ENCODE measurements at regions not wholly inside any gene's neighbourhood (a gene's known extent, or its start where the extent isn't known, plus 50 kb on each side); places are given as distances from the start of the nearest gene placed in this dataset.

DNA sequence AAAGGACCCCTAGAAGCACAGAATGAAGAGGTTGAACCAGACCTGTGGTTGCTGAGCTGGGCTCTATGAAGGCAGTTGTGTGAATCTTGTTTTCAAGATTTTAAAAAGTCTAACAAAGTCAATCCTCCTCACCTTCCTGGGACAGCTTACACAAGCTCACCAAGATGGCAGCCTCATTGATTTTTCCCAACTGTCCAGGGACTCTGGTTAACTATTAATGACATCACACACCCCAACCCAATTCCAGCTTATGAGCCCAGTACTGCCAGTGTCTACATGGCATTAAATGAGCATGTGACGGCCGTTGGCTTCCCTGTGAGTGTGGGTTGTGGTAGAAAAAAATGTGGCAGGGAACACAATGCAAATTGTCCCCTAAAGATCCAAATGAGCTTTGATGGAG is 137.0 kb downstream of the CHST1 start (continued):
- TF ChIP-seq ETV6 (CRISPR knock-in tag; IDR thresholded peaks at IDR 0.05), result no peak
- TF ChIP-seq TP53 (CRISPR knock-in tag; IDR thresholded peaks at IDR 0.05), result no peak
- TF ChIP-seq ZNF219 (CRISPR knock-in tag; IDR thresholded peaks at IDR 0.05; ENCODE audit: borderline replicate concordance), result no peak
- TF ChIP-seq, protein P1, sequence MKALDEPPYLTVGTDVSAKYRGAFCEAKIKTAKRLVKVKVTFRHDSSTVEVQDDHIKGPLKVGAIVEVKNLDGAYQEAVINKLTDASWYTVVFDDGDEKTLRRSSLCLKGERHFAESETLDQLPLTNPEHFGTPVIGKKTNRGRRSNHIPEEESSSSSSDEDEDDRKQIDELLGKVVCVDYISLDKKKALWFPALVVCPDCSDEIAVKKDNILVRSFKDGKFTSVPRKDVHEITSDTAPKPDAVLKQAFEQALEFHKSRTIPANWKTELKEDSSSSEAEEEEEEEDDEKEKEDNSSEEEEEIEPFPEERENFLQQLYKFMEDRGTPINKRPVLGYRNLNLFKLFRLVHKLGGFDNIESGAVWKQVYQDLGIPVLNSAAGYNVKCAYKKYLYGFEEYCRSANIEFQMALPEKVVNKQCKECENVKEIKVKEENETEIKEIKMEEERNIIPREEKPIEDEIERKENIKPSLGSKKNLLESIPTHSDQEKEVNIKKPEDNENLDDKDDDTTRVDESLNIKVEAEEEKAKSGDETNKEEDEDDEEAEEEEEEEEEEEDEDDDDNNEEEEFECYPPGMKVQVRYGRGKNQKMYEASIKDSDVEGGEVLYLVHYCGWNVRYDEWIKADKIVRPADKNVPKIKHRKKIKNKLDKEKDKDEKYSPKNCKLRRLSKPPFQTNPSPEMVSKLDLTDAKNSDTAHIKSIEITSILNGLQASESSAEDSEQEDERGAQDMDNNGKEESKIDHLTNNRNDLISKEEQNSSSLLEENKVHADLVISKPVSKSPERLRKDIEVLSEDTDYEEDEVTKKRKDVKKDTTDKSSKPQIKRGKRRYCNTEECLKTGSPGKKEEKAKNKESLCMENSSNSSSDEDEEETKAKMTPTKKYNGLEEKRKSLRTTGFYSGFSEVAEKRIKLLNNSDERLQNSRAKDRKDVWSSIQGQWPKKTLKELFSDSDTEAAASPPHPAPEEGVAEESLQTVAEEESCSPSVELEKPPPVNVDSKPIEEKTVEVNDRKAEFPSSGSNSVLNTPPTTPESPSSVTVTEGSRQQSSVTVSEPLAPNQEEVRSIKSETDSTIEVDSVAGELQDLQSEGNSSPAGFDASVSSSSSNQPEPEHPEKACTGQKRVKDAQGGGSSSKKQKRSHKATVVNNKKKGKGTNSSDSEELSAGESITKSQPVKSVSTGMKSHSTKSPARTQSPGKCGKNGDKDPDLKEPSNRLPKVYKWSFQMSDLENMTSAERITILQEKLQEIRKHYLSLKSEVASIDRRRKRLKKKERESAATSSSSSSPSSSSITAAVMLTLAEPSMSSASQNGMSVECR (CRISPR knock-in tag; IDR thresholded peaks at IDR 0.05; ENCODE audit: borderline replicate concordance), result no peak

DNA sequence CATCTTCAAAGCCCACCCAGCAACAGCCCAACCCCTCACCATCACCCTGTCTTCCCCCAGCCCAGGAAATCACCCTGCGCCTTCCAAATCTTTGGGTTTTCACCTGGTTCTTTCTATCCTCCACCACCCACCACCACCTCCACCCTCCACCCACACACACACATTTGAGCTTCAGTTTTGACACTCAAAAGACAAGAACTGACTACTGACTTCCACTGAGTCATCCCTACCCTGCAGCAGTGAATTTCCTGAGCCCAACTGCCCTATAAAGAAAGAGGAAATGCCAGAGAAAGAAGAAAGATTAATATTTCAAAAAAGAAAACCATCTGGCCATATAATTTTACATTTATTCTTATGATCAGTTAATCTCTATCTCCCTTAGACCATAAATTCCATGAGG is 137.5 kb downstream of the CHST1 start:
- H3K4me3 Mint-ChIP-seq, result no peak overlapping the region
- no peaks in the 10 kb centered on the region for H3K4me1 Mint-ChIP-seq
- peaks cover 7% of the 10 kb centered on the region for H3K27me3 Mint-ChIP-seq (ENCODE audit: low read depth)
- POLR2A ChIA-PET, result no interaction called here
- H3K36me3 Mint-ChIP-seq, result no peaks in the 10 kb centered on the region
- ATAC-seq (no peak), DNase-seq (ENCODE audit: low spot score) (no peak)
- CTCF ChIA-PET, result interaction anchor here (1.8 kb wide), 1 partner anchor 127 kb away, joined by 5 read pairs; no protein-coding TSS in a partner anchor
- TF ChIP-seq SMAD3 (CRISPR knock-in tag; IDR thresholded peaks at IDR 0.05; ENCODE audit: borderline replicate concordance) (no peak), JAZF1 (CRISPR knock-in tag; IDR thresholded peaks at IDR 0.05) (no peak), FOXP1 (CRISPR knock-in tag; IDR thresholded peaks at IDR 0.05; ENCODE audit: borderline replicate concordance) (no peak), ATF3 (CRISPR knock-in tag; conservative IDR thresholded peaks at IDR 0.05) (no peak), ERG (CRISPR knock-in tag; IDR thresholded peaks at IDR 0.05) (no peak), JUN (CRISPR knock-in tag; IDR thresholded peaks at IDR 0.05) (no peak), NFATC4 (CRISPR knock-in tag; IDR thresholded peaks at IDR 0.05) (no peak), ZNF317 (CRISPR knock-in tag; IDR thresholded peaks at IDR 0.05; ENCODE audit: borderline replicate concordance, low read depth) (no peak)
- TF ChIP-seq, protein P2, sequence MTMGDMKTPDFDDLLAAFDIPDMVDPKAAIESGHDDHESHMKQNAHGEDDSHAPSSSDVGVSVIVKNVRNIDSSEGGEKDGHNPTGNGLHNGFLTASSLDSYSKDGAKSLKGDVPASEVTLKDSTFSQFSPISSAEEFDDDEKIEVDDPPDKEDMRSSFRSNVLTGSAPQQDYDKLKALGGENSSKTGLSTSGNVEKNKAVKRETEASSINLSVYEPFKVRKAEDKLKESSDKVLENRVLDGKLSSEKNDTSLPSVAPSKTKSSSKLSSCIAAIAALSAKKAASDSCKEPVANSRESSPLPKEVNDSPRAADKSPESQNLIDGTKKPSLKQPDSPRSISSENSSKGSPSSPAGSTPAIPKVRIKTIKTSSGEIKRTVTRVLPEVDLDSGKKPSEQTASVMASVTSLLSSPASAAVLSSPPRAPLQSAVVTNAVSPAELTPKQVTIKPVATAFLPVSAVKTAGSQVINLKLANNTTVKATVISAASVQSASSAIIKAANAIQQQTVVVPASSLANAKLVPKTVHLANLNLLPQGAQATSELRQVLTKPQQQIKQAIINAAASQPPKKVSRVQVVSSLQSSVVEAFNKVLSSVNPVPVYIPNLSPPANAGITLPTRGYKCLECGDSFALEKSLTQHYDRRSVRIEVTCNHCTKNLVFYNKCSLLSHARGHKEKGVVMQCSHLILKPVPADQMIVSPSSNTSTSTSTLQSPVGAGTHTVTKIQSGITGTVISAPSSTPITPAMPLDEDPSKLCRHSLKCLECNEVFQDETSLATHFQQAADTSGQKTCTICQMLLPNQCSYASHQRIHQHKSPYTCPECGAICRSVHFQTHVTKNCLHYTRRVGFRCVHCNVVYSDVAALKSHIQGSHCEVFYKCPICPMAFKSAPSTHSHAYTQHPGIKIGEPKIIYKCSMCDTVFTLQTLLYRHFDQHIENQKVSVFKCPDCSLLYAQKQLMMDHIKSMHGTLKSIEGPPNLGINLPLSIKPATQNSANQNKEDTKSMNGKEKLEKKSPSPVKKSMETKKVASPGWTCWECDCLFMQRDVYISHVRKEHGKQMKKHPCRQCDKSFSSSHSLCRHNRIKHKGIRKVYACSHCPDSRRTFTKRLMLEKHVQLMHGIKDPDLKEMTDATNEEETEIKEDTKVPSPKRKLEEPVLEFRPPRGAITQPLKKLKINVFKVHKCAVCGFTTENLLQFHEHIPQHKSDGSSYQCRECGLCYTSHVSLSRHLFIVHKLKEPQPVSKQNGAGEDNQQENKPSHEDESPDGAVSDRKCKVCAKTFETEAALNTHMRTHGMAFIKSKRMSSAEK (CRISPR knock-in tag; IDR thresholded peaks at IDR 0.05; ENCODE audit: borderline replicate concordance), result no peak
- TF ChIP-seq, protein P1 (CRISPR knock-in tag; IDR thresholded peaks at IDR 0.05; ENCODE audit: borderline replicate concordance), result no peak
- H3K27ac Mint-ChIP-seq, result no peak overlapping the region
- H3K9me3 Mint-ChIP-seq, result peaks cover 4% of the 10 kb centered on the region; the same call in 1 of the 2 replicates
